ENCODE measurements at regions not wholly inside any gene's neighbourhood (a gene's known extent, or its start where the extent isn't known, plus 50 kb on each side); places are given as distances from the start of the nearest gene placed in this dataset.

DNA sequence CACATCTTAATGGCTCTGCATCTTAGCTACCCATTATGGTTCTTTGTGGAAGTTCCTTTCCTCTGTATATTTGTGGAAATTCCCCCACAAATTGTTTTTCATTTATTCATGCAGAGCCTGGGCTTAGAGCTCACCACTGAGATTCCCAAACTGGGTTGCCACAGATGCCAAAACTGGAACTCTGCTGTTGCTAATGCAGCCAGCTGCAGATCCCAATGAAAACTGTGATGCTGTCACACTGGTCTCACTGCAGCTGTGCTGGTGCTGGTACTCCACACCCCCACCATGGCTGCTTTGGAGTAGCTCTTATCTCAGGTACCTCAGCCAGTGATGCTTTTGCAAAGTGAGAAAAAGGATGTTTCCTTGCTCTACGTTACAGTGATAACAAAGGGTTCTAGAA, 87.7 kb downstream of the DCK start:
- TF ChIP-seq, protein P1, sequence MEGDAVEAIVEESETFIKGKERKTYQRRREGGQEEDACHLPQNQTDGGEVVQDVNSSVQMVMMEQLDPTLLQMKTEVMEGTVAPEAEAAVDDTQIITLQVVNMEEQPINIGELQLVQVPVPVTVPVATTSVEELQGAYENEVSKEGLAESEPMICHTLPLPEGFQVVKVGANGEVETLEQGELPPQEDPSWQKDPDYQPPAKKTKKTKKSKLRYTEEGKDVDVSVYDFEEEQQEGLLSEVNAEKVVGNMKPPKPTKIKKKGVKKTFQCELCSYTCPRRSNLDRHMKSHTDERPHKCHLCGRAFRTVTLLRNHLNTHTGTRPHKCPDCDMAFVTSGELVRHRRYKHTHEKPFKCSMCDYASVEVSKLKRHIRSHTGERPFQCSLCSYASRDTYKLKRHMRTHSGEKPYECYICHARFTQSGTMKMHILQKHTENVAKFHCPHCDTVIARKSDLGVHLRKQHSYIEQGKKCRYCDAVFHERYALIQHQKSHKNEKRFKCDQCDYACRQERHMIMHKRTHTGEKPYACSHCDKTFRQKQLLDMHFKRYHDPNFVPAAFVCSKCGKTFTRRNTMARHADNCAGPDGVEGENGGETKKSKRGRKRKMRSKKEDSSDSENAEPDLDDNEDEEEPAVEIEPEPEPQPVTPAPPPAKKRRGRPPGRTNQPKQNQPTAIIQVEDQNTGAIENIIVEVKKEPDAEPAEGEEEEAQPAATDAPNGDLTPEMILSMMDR (IDR thresholded peaks at IDR 0.05) = no peak
- H3K4me1 ChIP-seq (ENCODE audit: control insufficient read depth in 1 of 2, insufficient read depth in 1 of 2, low read depth in 1 of 2, low read length in 1 of 2) = no peaks in the 10 kb centered on the region

GRCh38 chr4:71093745-71094144, 100.3 kb downstream of the DCK start:
- no peaks in the 10 kb centered on the region for H3K36me3 ChIP-seq
- no peaks in the 10 kb centered on the region for H3K4me1 ChIP-seq (ENCODE audit: control insufficient read depth in 1 of 2, insufficient read depth in 1 of 2, low read depth in 1 of 2, low read length in 1 of 2)
- no peak overlapping the region for H3K4me3 ChIP-seq (ENCODE audit: low read depth in 1 of 2, low read length in 1 of 2)
- no peak overlapping the region for H3K27ac ChIP-seq
- no peaks in the 10 kb centered on the region for H3K9me3 ChIP-seq
- H3K27me3 ChIP-seq = no peaks in the 10 kb centered on the region
- TF ChIP-seq, protein P1 (IDR thresholded peaks at IDR 0.05) = no peak

More for the DNA sequence above, 87.7 kb downstream of the DCK start:
- H3K4me3 ChIP-seq (ENCODE audit: low read depth in 1 of 2, low read length in 1 of 2) = no peak overlapping the region
- H3K36me3 ChIP-seq = no peaks in the 10 kb centered on the region
- no peak overlapping the region for H3K27ac ChIP-seq
- no peaks in the 10 kb centered on the region for H3K27me3 ChIP-seq
- H3K9me3 ChIP-seq = no peaks in the 10 kb centered on the region

DNA sequence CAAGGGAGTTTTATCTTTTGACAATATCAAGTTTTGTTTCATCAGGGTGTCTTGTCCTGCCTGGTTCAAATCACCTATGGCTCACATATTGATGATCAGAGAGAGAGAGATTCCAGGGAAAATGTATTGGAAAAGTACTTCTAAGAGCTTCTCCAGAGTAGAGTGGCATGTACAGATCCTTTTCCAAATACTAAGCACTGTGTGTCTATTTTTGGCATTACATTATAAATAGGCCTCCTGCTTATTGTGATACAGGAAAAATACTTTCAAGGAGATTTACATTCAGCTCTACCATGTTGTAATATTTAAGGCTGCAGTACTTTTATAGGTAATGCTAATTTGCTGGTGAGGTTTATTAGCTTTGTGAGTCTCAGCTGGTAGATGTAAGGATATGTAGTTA, 100.8 kb downstream of the DCK start:
- Histone ChIP-seq H3K27ac (no peak overlapping the region), H3K36me3 (no peaks in the 10 kb centered on the region), H3K4me3 (ENCODE audit: low read depth in 1 of 2, low read length in 1 of 2) (no peak overlapping the region), H3K9me3 (no peaks in the 10 kb centered on the region), H3K27me3 (no peaks in the 10 kb centered on the region), H3K4me1 (ENCODE audit: control insufficient read depth in 1 of 2, insufficient read depth in 1 of 2, low read depth in 1 of 2, low read length in 1 of 2) (no peaks in the 10 kb centered on the region)
- TF ChIP-seq, protein P1 (IDR thresholded peaks at IDR 0.05) = no peak

DNA sequence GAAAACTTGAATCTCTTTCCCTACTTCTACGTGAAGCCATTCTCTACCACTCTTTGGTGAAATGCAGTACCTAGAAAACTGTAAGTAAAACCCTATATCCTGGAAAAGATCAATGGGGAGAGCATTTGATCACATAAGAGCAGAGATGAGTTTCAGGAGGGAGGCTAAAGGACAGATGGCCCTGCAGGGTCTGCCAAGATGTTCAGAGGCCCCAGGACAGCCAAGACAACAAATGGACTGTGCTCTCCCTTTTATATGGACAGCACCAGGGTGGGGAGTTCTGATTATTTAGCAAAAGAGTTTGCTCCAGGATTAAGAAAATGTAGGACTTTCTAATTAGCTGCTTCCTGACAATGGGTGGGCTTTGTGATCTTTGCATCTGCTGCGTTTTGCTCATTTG, 101.7 kb downstream of the DCK start:
- Histone ChIP-seq H3K27ac (no peak overlapping the region), H3K27me3 (no peaks in the 10 kb centered on the region), H3K36me3 (no peaks in the 10 kb centered on the region), H3K9me3 (no peaks in the 10 kb centered on the region), H3K4me1 (ENCODE audit: control insufficient read depth in 1 of 2, insufficient read depth in 1 of 2, low read depth in 1 of 2, low read length in 1 of 2) (no peaks in the 10 kb centered on the region), H3K4me3 (ENCODE audit: low read depth in 1 of 2, low read length in 1 of 2) (no peak overlapping the region)
- TF ChIP-seq, protein P1 (IDR thresholded peaks at IDR 0.05) = no peak

- no peaks in the 10 kb centered on the region for H3K4me1 ChIP-seq (ENCODE audit: control insufficient read depth in 1 of 2, insufficient read depth in 1 of 2, low read depth in 1 of 2, low read length in 1 of 2)
- no peak overlapping the region for H3K27ac ChIP-seq
- H3K9me3 ChIP-seq = no peaks in the 10 kb centered on the region
- H3K36me3 ChIP-seq = no peaks in the 10 kb centered on the region
- H3K27me3 ChIP-seq = no peaks in the 10 kb centered on the region
- no peak overlapping the region for H3K4me3 ChIP-seq (ENCODE audit: low read depth in 1 of 2, low read length in 1 of 2)
- TF ChIP-seq, protein P1 (IDR thresholded peaks at IDR 0.05) = no peak
Measured at GRCh38 chr4:71095545-71095944, 102.1 kb downstream of the DCK start.

- Histone ChIP-seq H3K36me3 (no peaks in the 10 kb centered on the region), H3K4me1 (ENCODE audit: control insufficient read depth in 1 of 2, insufficient read depth in 1 of 2, low read depth in 1 of 2, low read length in 1 of 2) (no peaks in the 10 kb centered on the region), H3K4me3 (ENCODE audit: low read depth in 1 of 2, low read length in 1 of 2) (no peak overlapping the region), H3K27ac (no peak overlapping the region), H3K27me3 (no peaks in the 10 kb centered on the region), H3K9me3 (no peaks in the 10 kb centered on the region)
- TF ChIP-seq, protein P1 (IDR thresholded peaks at IDR 0.05) = no peak
Measured at GRCh38 chr4:71107726-71108125, 114.3 kb downstream of the DCK start.

Measured in neutrophil (primary cell).